Fibroblast of lung (primary cell): ENCODE measurements at regions not wholly inside any gene's neighbourhood (a gene's known extent, or its start where the extent isn't known, plus 50 kb on each side); places are given as distances from the start of the nearest gene placed in this dataset.

Source experiments
- DNase-seq, 2 donors: peaks; one replicate each; pipeline versions ENCODE4 v3.0.0 to v3.0.0-alpha.2; 2010; ENCODE audit warnings: low read depth in 2 of 2
- H2AFZ ChIP-seq: 2 replicates; pipeline ENCODE4 v1.5.1; 2012; ENCODE audit warnings: low read length, control low read depth, inconsistent platforms
- H3K27ac ChIP-seq: 2 replicates; pipeline ENCODE4 v1.5.1; 2011; ENCODE audit warnings: low read length, control low read depth; ENCODE audit not compliant: insufficient read depth
- H3K27me3 ChIP-seq: 2 replicates; pipeline ENCODE4 v1.5.1; 2011; ENCODE audit warnings: mild to moderate bottlenecking, low read length; ENCODE audit not compliant: control insufficient read depth, insufficient read depth
- H3K36me3 ChIP-seq: 2 replicates; pipeline ENCODE4 v1.5.1; 2011; ENCODE audit warnings: low read length; ENCODE audit not compliant: control insufficient read depth, insufficient read depth
- H3K4me1 ChIP-seq: 2 replicates; pipeline ENCODE4 v1.5.1; 2011; ENCODE audit warnings: low read length; ENCODE audit not compliant: control insufficient read depth, insufficient read depth; ENCODE audit errors: extremely low read depth
- H3K4me2 ChIP-seq: 2 replicates; pipeline ENCODE4 v1.5.1; 2011; ENCODE audit warnings: low read length, control low read depth; ENCODE audit not compliant: insufficient read depth; ENCODE audit errors: extremely low read depth
- H3K4me3 ChIP-seq, 4 experiments: fragments of 200-600 bp in 1 of 4; sonication (generic) in 1 of 4; replicated peaks in 1 of 4; 2 replicates each; pipeline ENCODE4 v1.5.1; 2011 to 2016; ENCODE audit warnings: low read length in 4 of 4, low read depth in 3 of 4, mild to moderate bottlenecking in 3 of 4, control low read depth in 2 of 4, inconsistent platforms in 1 of 4, mixed read lengths in 1 of 4; ENCODE audit not compliant: insufficient read depth in 1 of 4; ENCODE audit errors: control extremely low read depth in 1 of 4
- H3K79me2 ChIP-seq: 2 replicates; pipeline ENCODE4 v1.5.1; 2012; ENCODE audit warnings: mild to moderate bottlenecking, low read length, inconsistent platforms; ENCODE audit not compliant: control insufficient read depth, insufficient read depth
- H3K9ac ChIP-seq: 2 replicates; pipeline ENCODE4 v1.5.1; 2011; ENCODE audit warnings: mild to moderate bottlenecking, low read length, control low read depth; ENCODE audit not compliant: insufficient read depth
- H3K9me3 ChIP-seq: 2 replicates; pipeline ENCODE4 v1.5.1; 2012; ENCODE audit warnings: low read depth, low read length; ENCODE audit not compliant: control insufficient read depth, insufficient read depth
- H4K20me1 ChIP-seq: 2 replicates; pipeline ENCODE4 v1.5.1; 2011; ENCODE audit warnings: low read length; ENCODE audit not compliant: control insufficient read depth, insufficient read depth; ENCODE audit errors: extremely low read depth
- EZH2 ChIP-seq: IDR thresholded peaks from 2 replicates; pipeline ENCODE4 v1.5.1; 2012; ENCODE audit warnings: low read length, control low read depth, mild to moderate bottlenecking; ENCODE audit errors: missing control alignments
- TF ChIP-seq, protein P1 (sequence below), 2 donors: IDR thresholded peaks in 1 of 2; conservative IDR thresholded peaks in 1 of 2; 1 replicate in 1 of 2; 2 replicates in 1 of 2; pipeline ENCODE4 v1.5.1; 2011 to 2012; ENCODE audit warnings: low read length in 2 of 2, control low read depth in 1 of 2, inconsistent platforms in 1 of 2, low read depth in 1 of 2, mild to moderate bottlenecking in 1 of 2

DNA sequence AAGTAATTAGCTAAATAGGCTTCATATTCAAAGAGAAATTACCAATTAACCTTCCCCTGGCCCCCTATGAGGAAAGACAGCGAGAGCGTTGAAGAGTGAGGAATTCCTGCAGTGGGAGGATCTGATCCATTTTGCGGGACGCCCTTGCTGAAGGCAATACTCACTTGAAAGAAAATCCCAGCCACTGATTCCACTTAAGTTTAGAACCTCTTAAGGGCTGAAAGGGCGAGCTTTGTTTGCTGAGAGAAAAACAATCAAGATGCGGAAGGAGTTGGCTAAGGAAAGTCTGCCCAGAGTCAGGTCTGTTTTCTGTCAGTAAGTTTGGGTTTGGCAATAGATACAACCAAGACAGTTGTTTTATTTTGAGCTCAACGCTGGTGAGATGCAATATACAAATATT is 102.8 kb upstream of the GBE1 start:
- H3K4me2 ChIP-seq: no peak overlapping the region
- H4K20me1 ChIP-seq: no peaks in the 10 kb centered on the region
- H3K27me3 ChIP-seq: no peaks in the 10 kb centered on the region
- no peak overlapping the region for H3K27ac ChIP-seq
- peak overlapping the region in 1 of 4 experiments; percentile 20 for H3K4me3 ChIP-seq
- no peaks in the 10 kb centered on the region for H3K9me3 ChIP-seq
- H3K4me1 ChIP-seq: no peaks in the 10 kb centered on the region
- H3K36me3 ChIP-seq: no peaks in the 10 kb centered on the region
- no peak for TF ChIP-seq EZH2
- TF ChIP-seq, protein P1, sequence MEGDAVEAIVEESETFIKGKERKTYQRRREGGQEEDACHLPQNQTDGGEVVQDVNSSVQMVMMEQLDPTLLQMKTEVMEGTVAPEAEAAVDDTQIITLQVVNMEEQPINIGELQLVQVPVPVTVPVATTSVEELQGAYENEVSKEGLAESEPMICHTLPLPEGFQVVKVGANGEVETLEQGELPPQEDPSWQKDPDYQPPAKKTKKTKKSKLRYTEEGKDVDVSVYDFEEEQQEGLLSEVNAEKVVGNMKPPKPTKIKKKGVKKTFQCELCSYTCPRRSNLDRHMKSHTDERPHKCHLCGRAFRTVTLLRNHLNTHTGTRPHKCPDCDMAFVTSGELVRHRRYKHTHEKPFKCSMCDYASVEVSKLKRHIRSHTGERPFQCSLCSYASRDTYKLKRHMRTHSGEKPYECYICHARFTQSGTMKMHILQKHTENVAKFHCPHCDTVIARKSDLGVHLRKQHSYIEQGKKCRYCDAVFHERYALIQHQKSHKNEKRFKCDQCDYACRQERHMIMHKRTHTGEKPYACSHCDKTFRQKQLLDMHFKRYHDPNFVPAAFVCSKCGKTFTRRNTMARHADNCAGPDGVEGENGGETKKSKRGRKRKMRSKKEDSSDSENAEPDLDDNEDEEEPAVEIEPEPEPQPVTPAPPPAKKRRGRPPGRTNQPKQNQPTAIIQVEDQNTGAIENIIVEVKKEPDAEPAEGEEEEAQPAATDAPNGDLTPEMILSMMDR (conservative IDR thresholded peaks at IDR 0.05 in 1 of 2, IDR thresholded peaks at IDR 0.05 in 1 of 2; ENCODE audit: low read depth in 1 of 2, low read length in 2 of 2): no peak
- H3K79me2 ChIP-seq: no peaks in the 10 kb centered on the region
- no peak overlapping the region for H2AFZ ChIP-seq
- no peak overlapping the region for H3K9ac ChIP-seq
- DNase-seq: no peak

DNA sequence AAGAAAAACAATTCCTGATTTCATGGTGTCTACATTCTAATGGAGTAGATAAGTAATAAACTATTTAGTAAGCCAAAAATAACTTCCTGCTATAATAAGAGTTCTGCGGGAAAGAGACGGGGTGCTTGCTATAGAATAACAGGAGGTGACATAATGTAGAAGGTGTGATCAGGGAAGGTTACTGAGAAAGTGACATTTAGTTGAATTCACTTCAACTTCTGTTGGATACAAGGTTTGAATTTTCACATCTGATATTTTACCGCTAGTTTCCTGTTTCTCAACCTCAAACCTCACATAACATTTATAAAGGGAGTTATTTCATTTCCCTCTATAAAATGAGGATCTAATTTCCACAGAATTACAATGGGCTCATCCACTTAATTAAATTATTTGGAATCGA is 102.3 kb upstream of the GBE1 start:
- H3K27ac ChIP-seq: no peak overlapping the region
- H3K79me2 ChIP-seq: no peaks in the 10 kb centered on the region
- H4K20me1 ChIP-seq: no peaks in the 10 kb centered on the region
- no peak for TF ChIP-seq EZH2
- TF ChIP-seq, protein P1 (conservative IDR thresholded peaks at IDR 0.05 in 1 of 2, IDR thresholded peaks at IDR 0.05 in 1 of 2; ENCODE audit: low read depth in 1 of 2, low read length in 2 of 2): no peak
- H3K4me2 ChIP-seq: no peak overlapping the region
- no peaks in the 10 kb centered on the region for H3K4me1 ChIP-seq
- no peak overlapping the region for H3K9ac ChIP-seq
- H3K36me3 ChIP-seq: no peaks in the 10 kb centered on the region
- H2AFZ ChIP-seq: no peak overlapping the region
- H3K4me3 ChIP-seq: no peak overlapping the region
- no peaks in the 10 kb centered on the region for H3K27me3 ChIP-seq
- no peak for DNase-seq
- no peaks in the 10 kb centered on the region for H3K9me3 ChIP-seq

DNA sequence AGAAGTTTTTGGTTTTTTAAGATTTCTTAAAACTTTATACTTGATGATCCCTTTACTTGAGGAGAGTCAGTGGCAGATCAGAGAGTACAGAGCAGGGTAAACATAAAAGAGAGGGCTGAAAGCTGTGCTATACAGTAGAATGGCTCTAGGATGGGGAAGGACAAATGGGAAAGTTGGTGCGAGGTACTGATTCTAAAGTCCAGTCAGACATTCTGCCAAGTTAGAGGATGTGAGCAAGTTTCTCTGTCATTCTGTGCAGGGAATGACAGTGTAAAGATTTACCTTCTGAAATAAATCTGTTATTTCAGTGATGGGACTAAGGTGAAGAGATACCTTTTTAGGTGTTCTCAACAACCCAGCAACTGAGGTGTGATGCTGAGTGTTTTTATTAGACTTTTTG is 100.1 kb upstream of the GBE1 start:
- Histone ChIP-seq H3K9me3 (no peaks in the 10 kb centered on the region), H2AFZ (no peak overlapping the region), H3K4me2 (no peak overlapping the region), H3K4me3 (no peak overlapping the region), H3K27ac (no peak overlapping the region), H3K36me3 (no peaks in the 10 kb centered on the region), H3K79me2 (no peaks in the 10 kb centered on the region), H3K27me3 (no peaks in the 10 kb centered on the region), H4K20me1 (no peaks in the 10 kb centered on the region), H3K9ac (no peak overlapping the region), H3K4me1 (no peaks in the 10 kb centered on the region)
- no peak for TF ChIP-seq EZH2
- no peak for DNase-seq

DNA sequence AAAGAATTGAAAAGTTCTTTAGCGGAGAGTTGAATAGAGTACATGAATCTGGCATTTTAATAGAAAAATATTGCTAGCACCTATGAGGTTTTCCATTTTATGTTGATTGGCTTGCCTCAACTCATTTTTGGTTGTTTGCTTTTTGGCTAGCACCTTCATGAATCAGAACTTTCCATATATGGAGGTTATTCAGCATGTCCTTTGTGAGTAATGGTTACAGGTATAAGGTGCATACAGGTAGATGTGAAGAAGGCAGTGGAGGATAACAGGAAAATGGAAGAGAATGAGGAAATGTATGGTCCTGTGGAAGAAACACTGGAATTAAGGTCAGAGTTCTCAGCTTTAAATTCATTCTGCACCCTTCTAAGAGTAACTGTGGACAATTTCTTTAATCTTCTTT is 98.1 kb upstream of the GBE1 start:
- no peaks in the 10 kb centered on the region for H3K27me3 ChIP-seq
- H3K4me2 ChIP-seq: no peak overlapping the region
- H3K27ac ChIP-seq: no peak overlapping the region
- no peak overlapping the region for H3K4me3 ChIP-seq
- no peaks in the 10 kb centered on the region for H3K9me3 ChIP-seq
- no peak overlapping the region for H2AFZ ChIP-seq
- TF ChIP-seq, protein P1 (conservative IDR thresholded peaks at IDR 0.05 in 1 of 2, IDR thresholded peaks at IDR 0.05 in 1 of 2; ENCODE audit: low read depth in 1 of 2, low read length in 2 of 2): no peak
- TF ChIP-seq EZH2: no peak
- H3K4me1 ChIP-seq: no peaks in the 10 kb centered on the region
- no peak for DNase-seq
- H4K20me1 ChIP-seq: no peaks in the 10 kb centered on the region
- H3K79me2 ChIP-seq: no peaks in the 10 kb centered on the region
- H3K36me3 ChIP-seq: no peaks in the 10 kb centered on the region
- H3K9ac ChIP-seq: no peak overlapping the region
